SIG-M5 treated with dmso at 0.1 percent for 504 hours (cell line): ENCODE measurements at regions not wholly inside any gene's neighbourhood (a gene's known extent, or its start where the extent isn't known, plus 50 kb on each side); places are given as distances from the start of the nearest gene placed in this dataset.

ENCODE experiments used
- DNase-seq: peaks from one replicate; lab custom pipeline; 2025; ENCODE audit not compliant: unreplicated experiment; lab: John Stamatoyannopoulos, UW

DNA sequence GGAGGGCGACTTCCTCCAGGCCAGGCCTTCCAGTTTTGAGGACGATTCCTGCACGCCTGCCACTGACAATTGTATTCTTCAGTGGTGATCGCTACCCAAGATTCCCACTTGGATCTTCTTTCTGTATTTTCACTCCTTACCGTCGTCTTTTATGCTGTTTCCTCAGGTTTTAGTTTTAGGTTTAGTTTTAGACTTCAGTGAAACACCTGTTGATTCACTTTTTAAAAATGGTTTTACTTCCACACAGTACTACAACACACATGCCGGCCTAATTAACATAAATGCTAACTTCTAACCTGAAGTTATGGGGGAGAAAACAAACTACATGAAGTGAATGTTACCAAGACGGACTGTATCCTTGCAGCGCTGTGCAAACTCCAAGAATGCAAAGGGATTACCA lies 530.6 kb upstream of the MGMT start:
- DNase-seq, result no peak

DNA sequence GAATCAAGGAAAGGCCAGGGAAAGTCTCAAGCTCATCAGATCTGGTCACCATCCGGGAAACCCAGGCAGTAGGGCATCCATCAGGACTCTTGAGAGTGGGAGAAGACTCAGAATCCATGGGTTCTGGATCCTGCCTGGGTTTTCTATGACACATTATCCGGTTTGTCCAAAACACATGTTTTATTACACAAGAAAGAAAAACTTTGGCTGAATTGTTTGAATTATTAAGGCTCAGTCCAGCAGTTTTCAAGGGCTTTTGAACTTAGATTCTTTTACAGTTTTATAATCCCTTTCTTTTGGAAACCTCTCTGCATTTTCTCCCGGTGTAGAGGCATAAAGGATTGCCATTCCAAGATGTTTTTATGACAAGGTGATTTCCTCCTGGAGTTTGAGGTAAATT lies 528.5 kb upstream of the MGMT start:
- DNase-seq, result no peak

DNA sequence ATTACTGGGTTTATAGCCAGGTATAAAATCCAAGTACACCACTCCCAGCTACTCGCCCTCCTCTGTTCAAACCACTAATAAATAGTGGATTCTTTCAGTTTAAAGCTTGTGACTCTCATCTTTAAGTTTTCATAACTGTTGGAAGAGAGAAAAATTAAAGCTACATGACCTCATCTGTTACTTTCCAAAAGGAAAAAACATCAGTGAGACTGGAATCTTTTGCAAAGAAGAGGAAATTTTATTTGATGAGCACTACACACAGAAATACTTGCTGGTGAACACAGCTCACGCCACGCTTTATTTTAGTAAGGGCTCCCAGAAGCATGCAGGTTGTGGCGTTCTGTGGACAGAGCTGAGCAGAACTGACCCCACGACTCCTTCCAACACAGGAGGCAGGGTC lies 527.0 kb upstream of the MGMT start:
- DNase-seq, result no peak

DNA sequence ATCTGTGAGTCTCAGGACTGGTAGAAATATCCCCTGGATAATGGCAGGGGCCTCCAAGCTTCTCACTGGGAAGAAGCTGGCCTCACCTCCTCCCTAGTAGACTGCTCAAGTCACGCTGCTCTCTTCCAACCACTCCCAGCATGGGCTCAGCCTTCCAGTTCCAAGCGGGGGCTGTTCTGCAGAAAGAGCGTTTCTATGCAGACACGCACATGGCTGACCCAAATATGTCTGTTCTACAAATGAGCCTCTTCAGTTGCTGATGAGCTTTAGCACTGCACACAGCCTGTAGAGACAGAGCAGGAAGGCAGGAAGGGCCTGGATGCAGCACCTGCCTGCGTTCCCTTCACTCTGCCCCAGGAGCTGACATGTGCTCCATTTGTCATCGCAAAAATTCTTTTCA lies 523.9 kb upstream of the MGMT start:
- no peak for DNase-seq

DNA sequence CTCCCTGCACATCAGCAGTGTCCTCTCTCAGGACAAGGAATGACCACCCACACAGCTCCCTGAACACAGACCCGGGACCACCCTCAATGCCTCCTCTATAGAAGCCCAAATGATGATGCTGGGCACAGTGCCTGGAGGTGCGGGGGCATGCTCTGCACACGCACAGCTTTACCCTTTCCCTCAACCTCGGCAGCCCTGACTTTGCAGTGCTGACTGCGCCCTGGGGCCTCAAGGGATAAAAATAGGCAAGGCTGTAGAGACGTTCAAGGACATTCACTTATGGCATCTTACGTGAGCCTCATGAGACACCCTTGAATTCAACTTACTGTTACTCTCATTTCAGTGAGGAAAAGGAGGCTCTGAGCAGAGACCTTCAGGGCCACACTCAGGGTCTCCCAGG lies 521.6 kb upstream of the MGMT start:
- no peak for DNase-seq

DNA sequence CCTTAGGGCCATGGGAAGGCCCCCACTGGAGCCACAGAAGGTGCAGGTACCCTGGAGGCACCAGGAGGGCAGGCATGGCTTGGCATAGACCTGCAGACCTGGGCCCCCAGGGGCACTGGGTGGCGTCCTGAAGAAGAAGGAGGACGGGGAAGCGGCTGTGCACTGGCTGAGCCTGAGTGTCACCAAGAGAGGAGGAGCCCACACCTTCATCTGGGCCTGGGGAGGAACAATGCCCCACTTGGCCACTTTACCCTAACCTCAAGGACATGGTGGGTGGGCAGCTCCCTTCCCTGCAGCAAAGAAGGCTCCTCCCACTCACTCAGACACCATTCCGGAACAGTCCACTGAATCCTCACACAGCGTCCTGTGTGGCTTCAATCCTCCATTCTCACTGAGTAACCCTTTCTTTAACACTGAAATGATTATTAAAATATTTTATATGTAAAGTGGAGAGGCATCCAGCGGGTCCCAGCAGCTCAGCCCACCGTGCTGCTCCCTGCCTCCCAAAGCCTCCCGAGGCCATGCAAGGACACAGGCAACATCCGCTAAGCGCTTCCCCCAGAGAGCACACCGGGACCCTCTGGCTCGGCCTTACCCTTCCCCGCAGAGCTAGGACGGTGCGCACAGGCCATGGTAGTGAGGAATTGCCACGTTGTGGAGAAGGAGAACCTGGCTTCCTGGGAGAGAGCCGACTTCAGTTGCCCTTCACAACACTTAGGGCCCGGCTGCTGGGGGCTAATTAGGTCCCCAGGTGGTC lies 516.7 kb upstream of the MGMT start:
- no peak for DNase-seq

DNA sequence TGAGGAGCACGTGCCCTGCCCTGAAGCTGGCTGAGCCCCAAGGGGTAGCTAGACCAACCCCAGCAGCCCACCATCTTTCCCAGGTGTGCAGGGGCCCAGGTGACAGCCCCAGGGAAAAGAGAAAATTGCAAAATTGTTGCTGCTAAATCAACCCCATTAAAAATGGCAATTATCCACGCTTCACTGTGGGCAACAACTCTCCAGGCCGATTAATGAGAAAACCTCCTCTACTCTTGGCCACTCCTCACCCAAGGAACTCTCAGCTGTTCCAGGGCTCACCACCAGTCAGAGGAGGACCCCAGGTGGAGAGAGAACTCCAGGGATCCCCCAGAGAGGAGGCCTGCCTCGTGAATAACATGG lies 516.1 kb upstream of the MGMT start:
- no peak for DNase-seq

DNA sequence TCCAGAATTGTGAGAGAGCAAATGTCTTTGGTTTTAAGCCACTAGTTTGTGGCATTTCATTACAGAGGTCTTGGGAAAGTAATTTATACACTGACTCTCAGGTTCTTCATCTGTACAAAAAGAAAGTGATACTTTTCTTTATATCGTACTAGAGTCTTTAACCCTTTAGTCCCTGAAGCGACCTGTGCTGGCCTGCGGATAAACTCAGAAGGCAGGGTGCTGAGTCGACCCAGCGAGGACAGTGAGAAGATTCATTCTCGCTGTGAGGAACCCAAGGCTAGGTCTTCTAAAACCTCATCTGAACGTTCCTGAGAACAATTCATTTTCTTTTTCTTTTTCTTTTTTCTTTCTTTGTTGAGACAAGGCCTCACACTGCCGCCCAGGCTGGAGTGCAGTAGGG lies 514.2 kb upstream of the MGMT start:
- no peak for DNase-seq

DNA sequence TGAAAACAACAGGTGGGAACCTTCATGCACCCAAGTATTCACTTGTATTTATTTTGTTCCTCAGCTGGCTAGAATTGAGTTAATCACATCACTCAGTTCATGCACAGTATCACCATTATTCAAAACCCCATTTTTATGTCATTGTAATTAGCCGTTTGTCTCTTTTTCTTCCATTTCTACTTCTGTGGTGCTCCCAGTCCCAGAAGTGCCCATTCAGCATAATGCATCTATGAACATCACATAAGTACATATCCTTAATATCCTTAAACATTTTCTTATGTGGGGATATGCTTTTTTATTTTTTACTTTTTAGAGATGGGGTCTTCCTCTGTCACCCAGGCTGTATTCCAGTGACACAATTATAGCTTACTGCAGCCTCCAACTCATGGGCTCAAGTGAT lies 510.9 kb upstream of the MGMT start:
- no peak for DNase-seq

DNA sequence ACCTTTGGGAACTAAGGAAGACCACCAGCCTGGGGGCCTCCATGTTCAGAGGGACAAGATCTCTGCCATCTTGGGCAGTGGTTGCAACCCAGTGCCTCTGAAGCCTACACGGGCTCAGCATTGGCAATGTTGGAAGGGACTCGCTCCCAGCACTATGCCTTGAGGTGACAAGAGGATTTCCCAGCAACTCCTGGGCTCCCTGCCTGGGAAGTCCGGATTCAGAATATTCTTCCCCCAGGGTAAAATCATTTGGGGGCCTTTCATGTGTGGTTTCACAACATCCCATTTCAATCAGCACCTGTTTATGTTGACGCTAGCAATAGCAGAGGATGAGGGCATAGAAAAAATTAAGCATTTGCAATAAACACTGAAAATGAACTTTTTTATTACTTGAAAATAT lies 509.8 kb upstream of the MGMT start:
- no peak for DNase-seq

DNA sequence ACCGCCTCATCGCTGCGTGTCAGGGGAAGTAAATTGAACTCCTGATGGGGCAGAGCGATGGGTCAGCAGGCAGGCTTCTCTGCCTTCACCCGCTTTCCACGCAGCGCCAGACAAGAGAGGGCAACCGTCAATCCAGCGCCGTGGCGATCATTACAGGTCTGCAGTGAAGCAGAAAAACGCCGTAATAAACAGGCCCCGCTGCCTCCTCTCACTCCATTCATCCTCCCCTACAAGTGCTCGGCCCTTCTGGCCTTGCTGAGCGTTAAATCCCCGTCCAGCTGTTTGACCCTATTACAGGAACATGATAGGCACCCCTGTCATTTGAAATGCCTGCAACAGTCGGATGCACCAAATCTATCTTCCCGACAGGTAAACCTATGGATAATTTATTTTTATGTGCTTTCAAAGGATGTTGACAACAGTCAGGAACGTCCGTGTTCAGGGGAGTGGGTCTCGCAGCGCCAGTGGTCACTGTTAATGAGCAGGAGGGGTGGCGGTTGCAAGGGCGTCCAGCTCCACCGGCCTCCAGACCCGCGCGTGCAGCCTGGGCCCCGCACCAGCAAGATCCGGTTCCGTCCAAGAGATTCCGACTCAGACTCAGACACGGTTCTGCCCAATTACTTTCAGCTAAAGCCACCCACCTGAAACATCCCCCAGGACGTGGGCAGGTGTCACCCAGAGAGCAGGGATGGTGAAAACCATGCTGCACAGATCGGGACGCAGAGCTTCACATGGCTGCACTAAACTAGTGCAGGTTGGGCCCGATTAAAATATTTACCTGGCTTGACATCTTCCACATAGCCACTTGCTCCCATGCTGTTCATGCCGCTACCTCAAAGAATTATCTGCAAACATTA lies 508.0 kb upstream of the MGMT start:
- DNase-seq, result no peak

DNA sequence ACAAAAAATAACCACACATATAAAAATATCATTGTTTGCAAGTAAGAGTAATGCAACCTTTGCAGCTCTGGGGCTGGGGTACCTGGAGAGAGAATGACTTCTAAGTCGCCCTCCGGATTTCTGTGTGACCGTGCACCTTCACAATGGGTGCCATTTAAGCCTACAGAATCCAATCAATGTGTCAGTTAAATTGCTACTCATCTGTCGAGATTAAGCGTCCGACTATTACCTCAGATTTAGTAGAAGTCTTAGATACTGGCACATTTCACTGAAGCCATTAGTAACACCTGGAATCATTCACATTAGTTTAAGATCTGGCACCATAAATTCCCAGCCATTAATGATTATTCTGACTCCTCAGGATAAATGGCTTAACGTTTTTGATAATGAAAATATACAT lies 507.3 kb upstream of the MGMT start:
- DNase-seq, result no peak

DNA sequence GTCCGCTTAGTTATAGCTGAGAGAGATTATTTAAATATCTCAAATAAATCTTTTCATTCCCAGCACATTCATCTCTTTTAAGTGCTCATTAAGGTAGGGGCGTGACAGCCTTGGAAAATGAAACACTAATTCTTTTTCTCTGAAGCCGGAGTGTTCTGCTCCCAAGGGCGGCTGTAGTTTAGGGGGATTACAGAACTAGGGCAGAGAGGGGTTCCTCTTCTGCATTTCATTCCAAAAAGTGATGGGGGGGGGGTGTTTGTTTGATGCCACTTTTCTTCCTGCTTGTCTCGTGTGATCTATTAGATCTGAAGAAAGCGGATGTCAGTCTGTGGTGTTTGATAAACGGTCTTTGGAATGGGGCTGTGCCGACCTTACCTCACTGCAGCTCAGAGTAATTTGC lies 506.5 kb upstream of the MGMT start:
- no peak for DNase-seq

DNA sequence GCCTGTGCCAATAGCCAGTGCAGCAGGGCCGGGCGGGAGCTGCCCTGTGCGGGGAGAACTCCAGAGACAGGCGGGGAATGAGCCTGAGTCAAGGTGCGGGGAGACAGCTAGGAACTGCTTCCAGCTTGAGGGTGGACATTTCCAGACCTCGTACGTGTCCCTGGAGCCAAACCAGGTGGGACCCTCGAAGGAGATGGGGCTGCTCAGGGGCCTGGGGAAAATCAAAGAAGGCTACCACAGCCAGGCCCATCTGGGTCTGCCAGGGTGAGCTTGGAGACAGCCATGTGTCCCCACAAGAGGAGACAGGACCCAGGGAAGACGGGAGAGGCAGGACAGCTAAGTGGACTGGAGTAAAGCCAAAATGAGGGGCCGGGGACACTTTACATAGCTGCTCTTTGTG lies 504.9 kb upstream of the MGMT start:
- DNase-seq, result no peak

DNA sequence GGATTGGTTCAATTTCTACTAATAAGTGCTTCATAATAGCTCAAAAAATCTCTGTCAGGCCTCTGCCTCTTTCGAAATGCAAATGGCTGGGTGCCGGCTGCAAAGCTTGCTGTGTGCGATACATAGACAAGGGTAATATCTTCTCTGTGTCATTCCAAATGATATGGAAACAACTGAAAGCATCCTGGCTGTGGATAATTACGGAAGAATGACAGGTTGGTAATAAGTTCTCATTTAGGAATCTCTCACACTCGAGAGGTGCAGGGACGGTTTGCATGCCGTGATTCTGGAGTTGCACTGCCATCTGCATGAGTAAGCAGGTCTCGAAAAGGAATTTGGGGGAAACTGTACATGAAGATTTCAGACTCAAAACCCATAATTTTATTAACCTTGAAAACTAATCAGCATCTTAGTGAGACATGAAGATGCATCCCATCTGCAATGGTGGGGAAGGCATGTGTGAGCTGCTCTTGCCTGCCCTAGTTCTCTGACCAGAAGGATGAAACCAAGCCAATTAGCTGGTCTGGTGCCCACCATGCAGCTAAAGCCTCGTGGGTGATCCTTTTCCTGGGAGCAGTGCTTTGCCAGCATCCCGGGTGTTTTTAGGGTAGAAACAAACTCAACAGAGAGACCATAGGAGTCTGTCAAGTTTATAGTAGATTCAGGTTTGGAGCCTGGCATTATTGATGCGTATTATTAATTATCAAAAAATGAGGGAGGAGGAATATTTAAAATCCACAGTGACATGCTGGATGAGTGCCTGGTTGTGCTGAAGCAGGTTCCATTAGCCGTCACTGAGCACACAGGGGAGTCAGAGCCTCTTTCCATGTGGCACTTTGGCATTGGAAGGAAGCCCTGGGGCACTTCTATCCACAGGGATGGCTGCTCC lies 503.6 kb upstream of the MGMT start:
- no peak for DNase-seq

DNA sequence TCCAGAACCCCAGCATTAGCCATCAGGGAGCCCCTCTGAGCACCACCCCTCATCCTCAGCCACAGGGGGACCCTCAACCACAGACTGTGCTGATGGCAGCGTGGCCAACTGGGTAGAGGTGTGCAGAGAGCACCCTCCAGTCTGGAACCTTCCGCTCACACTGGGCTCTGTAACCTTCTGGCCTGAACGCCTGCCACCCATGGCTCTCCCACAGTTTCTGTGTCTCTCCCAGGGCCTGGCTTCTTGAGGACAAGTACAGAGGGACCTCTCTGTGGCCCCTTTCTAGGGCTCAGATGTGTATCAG lies 503.0 kb upstream of the MGMT start:
- no peak for DNase-seq

DNA sequence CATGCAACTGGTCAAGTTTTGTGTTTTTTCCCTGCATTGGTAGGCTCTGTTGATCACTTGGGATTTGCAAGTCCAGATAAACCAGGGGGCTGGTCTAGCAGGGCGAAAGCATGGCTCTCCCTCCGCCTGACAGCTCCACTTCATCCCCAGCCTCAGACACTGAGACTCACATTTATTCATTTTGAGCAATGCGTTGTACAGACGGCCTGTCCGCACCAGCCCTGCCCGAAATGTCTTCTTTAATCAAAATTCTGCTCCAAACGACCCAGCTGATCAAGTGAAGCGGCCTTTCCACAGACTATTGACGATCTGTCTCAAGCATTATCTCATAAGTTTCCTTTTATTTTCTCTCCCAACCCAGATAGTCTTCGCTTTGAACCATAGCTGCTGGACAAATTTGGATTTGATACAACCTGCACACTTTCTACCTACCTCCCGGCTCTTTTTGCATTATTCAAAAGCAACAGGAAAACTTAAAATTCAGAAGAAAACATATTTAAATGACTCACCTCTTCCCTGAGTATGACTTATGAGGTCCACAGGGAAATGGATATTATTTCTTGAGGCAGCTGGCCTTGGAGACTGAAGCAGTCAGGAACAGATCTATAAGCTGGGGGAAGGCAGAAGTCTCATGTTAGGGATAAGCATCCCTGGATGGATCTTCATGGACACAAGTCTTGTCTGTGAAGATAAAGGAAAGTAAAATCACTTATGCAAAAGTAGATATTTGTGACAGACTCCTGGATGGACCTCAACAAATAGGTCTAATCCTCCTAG lies 498.9 kb upstream of the MGMT start:
- no peak for DNase-seq

DNA sequence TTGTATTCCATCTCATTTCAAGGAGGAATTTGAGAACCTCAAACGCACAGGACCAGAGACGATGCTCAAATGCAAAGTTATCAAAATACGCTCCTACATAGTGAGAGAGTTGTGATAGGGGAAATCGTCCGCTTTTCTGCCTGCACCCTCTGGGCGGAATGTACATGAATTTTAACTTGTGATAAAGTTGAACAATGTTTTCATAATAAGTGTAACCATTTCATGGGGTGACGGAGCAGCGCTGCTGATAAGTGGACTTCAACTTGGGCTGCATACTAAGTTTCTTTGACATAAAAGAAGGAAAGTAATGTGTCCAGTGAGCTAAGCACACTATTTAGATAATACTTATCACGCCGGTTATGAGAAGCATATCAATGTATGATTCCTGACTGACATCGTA lies 497.5 kb upstream of the MGMT start:
- no peak for DNase-seq

DNA sequence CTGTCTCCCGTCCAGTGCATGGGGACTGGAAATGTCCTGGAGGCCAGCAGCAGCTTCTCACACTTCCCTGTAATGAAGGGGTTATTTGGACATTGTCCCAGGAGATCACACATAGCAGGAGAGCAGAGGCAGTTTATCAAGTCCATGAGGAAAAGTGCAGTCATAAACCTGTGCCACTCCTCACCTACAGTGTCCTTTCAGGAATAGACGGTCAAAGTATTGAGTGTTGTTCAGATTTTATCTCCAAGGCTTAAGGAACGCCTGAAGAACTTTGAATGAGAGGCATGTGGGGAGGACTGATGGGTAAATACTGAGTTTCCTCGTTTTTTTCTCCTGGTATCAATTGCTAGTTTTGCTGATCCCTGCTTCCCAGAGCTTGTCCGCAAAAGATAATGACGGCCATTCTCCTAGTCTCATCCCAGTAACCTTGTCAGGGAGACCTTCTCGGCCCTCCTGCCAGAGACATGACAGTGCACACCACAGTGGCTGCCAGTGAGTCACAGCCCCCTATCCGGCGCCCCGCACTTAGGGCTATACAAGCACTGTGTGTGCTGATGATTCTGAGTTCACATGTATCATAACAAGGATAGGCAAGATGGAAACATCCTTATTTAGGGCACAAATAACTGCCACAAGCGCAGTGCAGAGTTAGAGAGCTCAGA lies 495.5 kb upstream of the MGMT start:
- DNase-seq, result no peak

DNA sequence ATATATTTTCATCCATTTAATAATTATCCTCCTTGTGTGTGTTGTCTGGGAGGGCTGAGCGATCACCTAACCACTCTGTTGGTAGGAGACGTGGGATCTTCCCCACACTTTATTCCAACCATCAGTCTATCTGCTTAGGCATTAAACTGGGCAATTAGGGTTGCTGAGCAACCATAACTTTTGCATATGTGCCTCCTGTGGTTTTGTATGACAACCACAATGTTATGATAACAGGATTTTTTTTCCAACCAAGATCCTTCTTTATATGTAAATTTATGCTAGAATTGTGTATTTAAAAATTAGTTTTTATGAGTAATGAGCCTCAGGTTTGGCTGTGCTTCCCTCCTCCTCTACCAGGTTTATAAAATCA lies 495.0 kb upstream of the MGMT start:
- no peak for DNase-seq

DNA sequence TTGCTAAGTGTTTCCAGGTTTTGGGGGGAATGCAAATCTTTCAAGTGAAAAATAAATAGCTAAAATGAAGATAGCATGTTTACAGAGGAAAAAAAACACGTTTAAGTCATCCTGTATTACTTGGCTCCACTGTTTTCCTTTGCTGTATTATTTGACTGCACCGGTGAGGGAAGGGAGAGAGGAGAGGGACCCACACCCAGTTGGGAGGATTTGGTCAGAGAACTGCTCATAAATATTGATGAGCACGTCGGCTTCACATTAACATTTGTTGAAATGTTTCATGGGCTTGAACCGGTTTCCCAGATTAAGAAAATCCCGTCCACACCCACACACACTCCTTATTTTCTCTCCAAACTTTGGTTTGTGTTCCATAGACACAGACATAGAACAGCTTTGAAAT lies 493.8 kb upstream of the MGMT start:
- no peak for DNase-seq
